SIG-M5 (cell line): ENCODE measurements at regions not wholly inside any gene's neighbourhood (a gene's known extent, or its start where the extent isn't known, plus 50 kb on each side); places are given as distances from the start of the nearest gene placed in this dataset.

Source experiments
- DNase-seq: peaks from one replicate; lab custom pipeline; 2025; lab: John Stamatoyannopoulos, UW

GRCh38 chr10:63744060-63744941 lies 223.1 kb downstream of the REEP3 start:
- DNase-seq = no peak

- no peak for DNase-seq
Measured at GRCh38 chr10:63749915-63750314, 228.7 kb downstream of the REEP3 start.

GRCh38 chr10:63751836-63752235 lies 230.6 kb downstream of the REEP3 start:
- DNase-seq = no peak

- DNase-seq = no peak
Measured at GRCh38 chr10:63752318-63752717, 231.1 kb downstream of the REEP3 start.

GRCh38 chr10:63753808-63754207 lies 232.6 kb downstream of the REEP3 start:
- no peak for DNase-seq

GRCh38 chr10:63755441-63755840 lies 234.2 kb downstream of the REEP3 start:
- DNase-seq = no peak

GRCh38 chr10:63757067-63757466 lies 235.9 kb downstream of the REEP3 start:
- DNase-seq = no peak

GRCh38 chr10:63758080-63758479 lies 236.9 kb downstream of the REEP3 start:
- DNase-seq = no peak

- no peak for DNase-seq
Measured at GRCh38 chr10:63759335-63759734, 238.1 kb downstream of the REEP3 start.

- DNase-seq = no peak
Measured at GRCh38 chr10:63760034-63760707, 239.0 kb downstream of the REEP3 start.

- DNase-seq = no peak
Measured at GRCh38 chr10:63760708-63761047, 239.5 kb downstream of the REEP3 start.

GRCh38 chr10:63761243-63761642 lies 240.0 kb downstream of the REEP3 start:
- DNase-seq = no peak

- DNase-seq = no peak
Measured at GRCh38 chr10:63763744-63764143, 242.5 kb downstream of the REEP3 start.

- no peak for DNase-seq
Measured at GRCh38 chr10:63765126-63765525, 243.9 kb downstream of the REEP3 start.

GRCh38 chr10:63766745-63767137 lies 245.5 kb downstream of the REEP3 start:
- no peak for DNase-seq

GRCh38 chr10:63767138-63767801 lies 246.1 kb downstream of the REEP3 start:
- no peak for DNase-seq

GRCh38 chr10:63769367-63769766 lies 248.2 kb downstream of the REEP3 start:
- DNase-seq = no peak

GRCh38 chr10:63770523-63770922 lies 249.3 kb downstream of the REEP3 start:
- no peak for DNase-seq

- DNase-seq = no peak
Measured at GRCh38 chr10:63772491-63772890, 251.3 kb downstream of the REEP3 start.

GRCh38 chr10:63773106-63773505 lies 251.9 kb downstream of the REEP3 start:
- DNase-seq = no peak

GRCh38 chr10:63773962-63774361 lies 252.8 kb downstream of the REEP3 start:
- no peak for DNase-seq

GRCh38 chr10:63780101-63780500 lies 258.9 kb downstream of the REEP3 start:
- no peak for DNase-seq

GRCh38 chr10:63781226-63781625 lies 260.0 kb downstream of the REEP3 start:
- DNase-seq = no peak
